Stimulated activated naive CD8-positive, alpha-beta T cell treated with anti-CD3 and anti-CD28 coated beads, Interleukin-15, Interleukin-2, amounts not matched to agents 100 ng/mL and 50 ng/mL, for 24 hours (primary cell): ENCODE measurements at regions not wholly inside any gene's neighbourhood (a gene's known extent, or its start where the extent isn't known, plus 50 kb on each side); places are given as distances from the start of the nearest gene placed in this dataset.

Experiments
- H3K27ac Mint-ChIP-seq: one replicate; pipeline ENCODE4 v1.8.0; 2021; ENCODE audit warnings: mild to moderate bottlenecking, mixed read lengths
- H3K27me3 Mint-ChIP-seq: one replicate; pipeline ENCODE4 v1.8.0; 2021; ENCODE audit warnings: mixed read lengths
- H3K36me3 Mint-ChIP-seq: one replicate; pipeline ENCODE4 v1.8.0; 2021; ENCODE audit warnings: low read depth, mixed read lengths
- H3K4me1 Mint-ChIP-seq: one replicate; pipeline ENCODE4 v1.8.0; 2021; ENCODE audit warnings: low read depth, mixed read lengths
- H3K4me3 Mint-ChIP-seq: one replicate; pipeline ENCODE4 v1.8.0; 2021; ENCODE audit warnings: mild to moderate bottlenecking, mixed read lengths
- H3K9me3 Mint-ChIP-seq: one replicate; pipeline ENCODE4 v1.8.0; 2021; ENCODE audit warnings: mixed read lengths

GRCh38 chr7:116384936-116385635 is 114.5 kb upstream of the CAV2 start:
- H3K27me3 Mint-ChIP-seq: peaks cover 6% of the 10 kb centered on the region
- H3K4me1 Mint-ChIP-seq: no peaks in the 10 kb centered on the region
- no peaks in the 10 kb centered on the region for H3K9me3 Mint-ChIP-seq
- H3K36me3 Mint-ChIP-seq: no peaks in the 10 kb centered on the region
- H3K27ac Mint-ChIP-seq: no peak overlapping the region
- no peak overlapping the region for H3K4me3 Mint-ChIP-seq

GRCh38 chr7:116386674-116387073 is 112.9 kb upstream of the CAV2 start:
- no peaks in the 10 kb centered on the region for H3K4me1 Mint-ChIP-seq
- H3K4me3 Mint-ChIP-seq: no peak overlapping the region
- H3K9me3 Mint-ChIP-seq: no peaks in the 10 kb centered on the region
- H3K36me3 Mint-ChIP-seq: no peaks in the 10 kb centered on the region
- no peak overlapping the region for H3K27ac Mint-ChIP-seq
- no peaks in the 10 kb centered on the region for H3K27me3 Mint-ChIP-seq

- Mint-ChIP-seq H3K4me1 (no peaks in the 10 kb centered on the region), H3K9me3 (no peaks in the 10 kb centered on the region), H3K36me3 (no peaks in the 10 kb centered on the region)
Observed at GRCh38 chr7:116390363-116390762, 109.2 kb upstream of the CAV2 start.

GRCh38 chr7:116392806-116393205 is 106.7 kb upstream of the CAV2 start:
- Mint-ChIP-seq H3K27ac (no peak overlapping the region), H3K4me1 (no peaks in the 10 kb centered on the region), H3K4me3 (no peak overlapping the region), H3K9me3 (no peaks in the 10 kb centered on the region), H3K36me3 (no peaks in the 10 kb centered on the region), H3K27me3 (peaks cover 7% of the 10 kb centered on the region)

More at GRCh38 chr7:116390363-116390762, 109.2 kb upstream of the CAV2 start:
- Mint-ChIP-seq H3K27me3 (peaks cover 4% of the 10 kb centered on the region), H3K27ac (no peak overlapping the region), H3K4me3 (no peak overlapping the region)

GRCh38 chr7:116393654-116394053 is 105.9 kb upstream of the CAV2 start:
- Mint-ChIP-seq H3K36me3 (no peaks in the 10 kb centered on the region), H3K4me1 (no peaks in the 10 kb centered on the region), H3K9me3 (no peaks in the 10 kb centered on the region), H3K4me3 (no peak overlapping the region), H3K27me3 (peaks cover 12% of the 10 kb centered on the region), H3K27ac (no peak overlapping the region)

- no peaks in the 10 kb centered on the region for H3K9me3 Mint-ChIP-seq
- H3K27me3 Mint-ChIP-seq: peaks cover 15% of the 10 kb centered on the region
- H3K4me3 Mint-ChIP-seq: no peak overlapping the region
- no peak overlapping the region for H3K27ac Mint-ChIP-seq
- no peaks in the 10 kb centered on the region for H3K4me1 Mint-ChIP-seq
- no peaks in the 10 kb centered on the region for H3K36me3 Mint-ChIP-seq
Observed at GRCh38 chr7:116394106-116394505, 105.4 kb upstream of the CAV2 start.

- no peaks in the 10 kb centered on the region for H3K4me1 Mint-ChIP-seq
- H3K27ac Mint-ChIP-seq: no peak overlapping the region
- H3K4me3 Mint-ChIP-seq: no peak overlapping the region
- no peaks in the 10 kb centered on the region for H3K36me3 Mint-ChIP-seq
- H3K9me3 Mint-ChIP-seq: no peaks in the 10 kb centered on the region
- peaks cover 15% of the 10 kb centered on the region for H3K27me3 Mint-ChIP-seq
Observed at GRCh38 chr7:116395141-116395791, 104.3 kb upstream of the CAV2 start.

- Mint-ChIP-seq H3K27ac (no peak overlapping the region), H3K27me3 (peaks cover 22% of the 10 kb centered on the region), H3K36me3 (no peaks in the 10 kb centered on the region), H3K4me1 (no peaks in the 10 kb centered on the region), H3K9me3 (no peaks in the 10 kb centered on the region), H3K4me3 (no peak overlapping the region)
Observed at GRCh38 chr7:116398672-116399071, 100.9 kb upstream of the CAV2 start.

- Mint-ChIP-seq H3K27me3 (peaks cover 23% of the 10 kb centered on the region), H3K27ac (no peak overlapping the region), H3K36me3 (no peaks in the 10 kb centered on the region), H3K4me3 (no peak overlapping the region), H3K4me1 (no peaks in the 10 kb centered on the region), H3K9me3 (no peaks in the 10 kb centered on the region)
Observed at GRCh38 chr7:116399819-116400218, 99.7 kb upstream of the CAV2 start.

GRCh38 chr7:116400522-116400921 is 99.0 kb upstream of the CAV2 start:
- H3K9me3 Mint-ChIP-seq: no peaks in the 10 kb centered on the region
- H3K4me3 Mint-ChIP-seq: no peak overlapping the region
- H3K27ac Mint-ChIP-seq: no peak overlapping the region
- H3K27me3 Mint-ChIP-seq: peaks cover 29% of the 10 kb centered on the region
- no peaks in the 10 kb centered on the region for H3K36me3 Mint-ChIP-seq
- no peaks in the 10 kb centered on the region for H3K4me1 Mint-ChIP-seq

- H3K9me3 Mint-ChIP-seq: no peaks in the 10 kb centered on the region
- no peaks in the 10 kb centered on the region for H3K36me3 Mint-ChIP-seq
- H3K27me3 Mint-ChIP-seq: peaks cover 29% of the 10 kb centered on the region
- no peak overlapping the region for H3K27ac Mint-ChIP-seq
- H3K4me3 Mint-ChIP-seq: no peak overlapping the region
- H3K4me1 Mint-ChIP-seq: no peaks in the 10 kb centered on the region
Observed at GRCh38 chr7:116401711-116402110, 97.8 kb upstream of the CAV2 start.

- H3K36me3 Mint-ChIP-seq: no peaks in the 10 kb centered on the region
- H3K4me3 Mint-ChIP-seq: no peak overlapping the region
- H3K27ac Mint-ChIP-seq: no peak overlapping the region
- H3K9me3 Mint-ChIP-seq: no peaks in the 10 kb centered on the region
- no peaks in the 10 kb centered on the region for H3K4me1 Mint-ChIP-seq
- peaks cover 28% of the 10 kb centered on the region for H3K27me3 Mint-ChIP-seq
Observed at GRCh38 chr7:116403265-116403664, 96.3 kb upstream of the CAV2 start.

GRCh38 chr7:116404389-116404788 is 95.1 kb upstream of the CAV2 start:
- H3K9me3 Mint-ChIP-seq: no peaks in the 10 kb centered on the region
- H3K4me3 Mint-ChIP-seq: no peak overlapping the region
- H3K27me3 Mint-ChIP-seq: peaks cover 25% of the 10 kb centered on the region
- no peak overlapping the region for H3K27ac Mint-ChIP-seq
- H3K4me1 Mint-ChIP-seq: no peaks in the 10 kb centered on the region
- H3K36me3 Mint-ChIP-seq: no peaks in the 10 kb centered on the region

GRCh38 chr7:116405810-116406209 is 93.7 kb upstream of the CAV2 start:
- Mint-ChIP-seq H3K27me3 (peaks cover 25% of the 10 kb centered on the region), H3K9me3 (no peaks in the 10 kb centered on the region), H3K4me3 (no peak overlapping the region), H3K27ac (no peak overlapping the region), H3K36me3 (no peaks in the 10 kb centered on the region), H3K4me1 (no peaks in the 10 kb centered on the region)

- no peak overlapping the region for H3K4me3 Mint-ChIP-seq
- H3K27ac Mint-ChIP-seq: no peak overlapping the region
- H3K9me3 Mint-ChIP-seq: no peaks in the 10 kb centered on the region
- H3K4me1 Mint-ChIP-seq: no peaks in the 10 kb centered on the region
- H3K27me3 Mint-ChIP-seq: peaks cover 20% of the 10 kb centered on the region
- H3K36me3 Mint-ChIP-seq: no peaks in the 10 kb centered on the region
Observed at GRCh38 chr7:116407165-116407564, 92.4 kb upstream of the CAV2 start.

GRCh38 chr7:116408166-116408565 is 91.4 kb upstream of the CAV2 start:
- Mint-ChIP-seq H3K4me1 (no peaks in the 10 kb centered on the region), H3K4me3 (no peak overlapping the region), H3K36me3 (no peaks in the 10 kb centered on the region), H3K27ac (no peak overlapping the region), H3K27me3 (peaks cover 19% of the 10 kb centered on the region), H3K9me3 (no peaks in the 10 kb centered on the region)
